Endothelial cell of umbilical vein (primary cell): ENCODE measurements at regions not wholly inside any gene's neighbourhood (a gene's known extent, or its start where the extent isn't known, plus 50 kb on each side); places are given as distances from the start of the nearest gene placed in this dataset.

ENCODE experiments used
- BruUV-seq: library from RNA; stranded (reverse); fragments of 400-500 nt; replicated peaks from 2 replicates; lab custom pipeline; 2021; lab: Mats Ljungman, UMichigan
- CTCF ChIA-PET: fragments of 300-600, 350-600 bp; sonication (Branson Sonifier 250); formaldehyde crosslinking; loops from one replicate; lab custom pipeline; 2021; ENCODE audit warnings: antibody characterized with exemption, inconsistent platforms; lab: Charles Lee
- POLR2A ChIA-PET: fragments of 300-600, 350-600 bp; sonication (Branson Sonifier 250); formaldehyde crosslinking; loops from one replicate; lab custom pipeline; 2021; ENCODE audit warnings: antibody characterized with exemption, inconsistent platforms; lab: Charles Lee
- DNase-seq: peaks from one replicate; pipeline ENCODE4 v3.0.0-alpha.2; 2011; ENCODE audit warnings: low read depth, low spot score
- FAIRE-seq: peaks from 2 replicates; lab custom pipeline; 2011; peaks lifted over from hg19 to GRCh38; lab: Jason Lieb, UNC
- H2AFZ ChIP-seq: 2 replicates; pipeline ENCODE4 v1.6.0; 2012; ENCODE audit warnings: low read depth, low read length, control low read depth, inconsistent platforms
- H3K27ac ChIP-seq: 2 replicates; pipeline ENCODE4 v1.5.1; 2011; ENCODE audit warnings: low read depth, mild to moderate bottlenecking, control low read depth, low read length, moderate library complexity; ENCODE audit not compliant: insufficient read depth
- H3K27me3 ChIP-seq, 2 experiments: 2 replicates each; pipeline versions ENCODE4 v1.6.0 to v1.6.1; 2011; ENCODE audit warnings: low read length in 2 of 2, mixed read lengths in 1 of 2; ENCODE audit not compliant: control insufficient read depth in 2 of 2, insufficient read depth in 2 of 2
- H3K36me3 ChIP-seq, 2 experiments: 2 replicates in 1 of 2; 3 replicates in 1 of 2; pipeline ENCODE4 v1.5.1; 2011; ENCODE audit warnings: low read length in 2 of 2, mild to moderate bottlenecking in 1 of 2, moderate library complexity in 1 of 2; ENCODE audit not compliant: control insufficient read depth in 2 of 2, insufficient read depth in 2 of 2; ENCODE audit errors: extremely low read depth in 1 of 2
- H3K4me1 ChIP-seq: 3 replicates; pipeline ENCODE4 v1.5.1; 2011; ENCODE audit warnings: mild to moderate bottlenecking, low read length; ENCODE audit not compliant: control insufficient read depth, insufficient read depth; ENCODE audit errors: extremely low read depth
- H3K4me2 ChIP-seq: 2 replicates; pipeline ENCODE4 v1.6.1; 2011; ENCODE audit warnings: low read length, control low read depth, mixed read lengths; ENCODE audit not compliant: insufficient read depth
- H3K4me3 ChIP-seq, 3 experiments: fragments of 200-600 bp in 1 of 3; sonication (generic), shearing (Covaris generic) in 1 of 3; replicated peaks in 1 of 3; 2 replicates each; pipeline ENCODE4 v1.5.1; 2011 to 2016; ENCODE audit warnings: control low read depth in 3 of 3, low read length in 3 of 3, mild to moderate bottlenecking in 2 of 3, inconsistent platforms in 1 of 3, low read depth in 1 of 3, moderate library complexity in 1 of 3; ENCODE audit not compliant: insufficient read depth in 1 of 3
- H3K79me2 ChIP-seq: 2 replicates; pipeline ENCODE4 v1.6.0; 2012; ENCODE audit warnings: low read length, inconsistent platforms; ENCODE audit not compliant: control insufficient read depth, insufficient read depth
- H3K9ac ChIP-seq: replicated peaks from 2 replicates; pipeline ENCODE3; 2011; ENCODE audit warnings: low read length, control low read depth; ENCODE audit not compliant: insufficient read depth; ENCODE audit errors: extremely low read depth
- H3K9me1 ChIP-seq: replicated peaks from 3 replicates; pipeline ENCODE4 v1.6.0; 2011; ENCODE audit warnings: mild to moderate bottlenecking, low read length; ENCODE audit not compliant: control insufficient read depth, insufficient read depth; ENCODE audit errors: extremely low read depth
- H3K9me3 ChIP-seq: replicated peaks from 2 replicates; pipeline ENCODE4 v1.5.1; 2012; ENCODE audit warnings: low read length, inconsistent platforms; ENCODE audit not compliant: control insufficient read depth, insufficient read depth
- H4K20me1 ChIP-seq: replicated peaks from 2 replicates; pipeline ENCODE3; 2011; ENCODE audit warnings: mild to moderate bottlenecking, low read length; ENCODE audit not compliant: control insufficient read depth, insufficient read depth; ENCODE audit errors: extremely low read depth
- EZH2 ChIP-seq: IDR thresholded peaks from 2 replicates; pipeline ENCODE4 v1.6.1; 2012; ENCODE audit warnings: borderline replicate concordance, low read depth, mild to moderate bottlenecking, moderate library complexity, low read length, inconsistent platforms; ENCODE audit not compliant: severe bottlenecking
- FOS ChIP-seq: IDR thresholded peaks from 2 replicates; pipeline ENCODE4 v1.6.1; 2011; ENCODE audit warnings: mild to moderate bottlenecking, low read length, moderate library complexity, borderline replicate concordance; ENCODE audit not compliant: insufficient read depth
- GATA2 ChIP-seq: IDR thresholded peaks from 2 replicates; pipeline ENCODE4 v1.7.0; 2011; ENCODE audit warnings: low read depth, mild to moderate bottlenecking, moderate library complexity, mixed read lengths, low read length; ENCODE audit not compliant: insufficient read length, insufficient read depth
- JUN ChIP-seq: IDR thresholded peaks from 2 replicates; pipeline ENCODE4 v1.6.1; 2011; ENCODE audit warnings: borderline replicate concordance, low read depth; ENCODE audit not compliant: insufficient read length, insufficient read depth
- MYC ChIP-seq: IDR thresholded peaks from one replicate; pipeline ENCODE4 v1.6.1; 2011; ENCODE audit warnings: mild to moderate bottlenecking, low read depth, low read length
- POLR2A ChIP-seq: IDR thresholded peaks from 2 replicates; pipeline ENCODE4 v1.6.1; 2012; ENCODE audit warnings: low read depth, mild to moderate bottlenecking, control low read depth, low read length
- POLR2AphosphoS5 ChIP-seq: IDR thresholded peaks from 2 replicates; pipeline ENCODE4 v1.6.1; 2012; ENCODE audit warnings: low read depth, mild to moderate bottlenecking, control low read depth, low read length, moderate library complexity; ENCODE audit not compliant: insufficient read depth
- dilution Hi-C: fragments of 300-500 bp; cut with MboI; formaldehyde crosslinking; loops from one replicate; pipeline ENCODE4 v1.15.0; 2019; ENCODE audit warnings: low sequenced_read_pairs; ENCODE audit not compliant: extremely low pct_ligation_motif_present
- intact Hi-C: fragments of 100-400 bp; cut with micrococcal nuclease; formaldehyde crosslinking; loops from one replicate; pipeline ENCODE4 v1.10.0; 2022
- TF ChIP-seq, protein P1 (sequence below), 2 donors: IDR thresholded peaks; 1 replicate in 1 of 2; 2 replicates in 1 of 2; pipeline ENCODE4 v1.5.1; 2011; ENCODE audit warnings: low read length in 2 of 2, mild to moderate bottlenecking in 2 of 2, moderate library complexity in 2 of 2, control low read depth in 1 of 2, inconsistent platforms in 1 of 2, low read depth in 1 of 2; ENCODE audit not compliant: insufficient read depth in 1 of 2; ENCODE audit errors: extremely low read depth in 1 of 2
- TF ChIP-seq, protein P2 (sequence below): IDR thresholded peaks from 2 replicates; pipeline ENCODE4 v1.6.1; 2011; ENCODE audit not compliant: insufficient read depth, insufficient read length

DNA sequence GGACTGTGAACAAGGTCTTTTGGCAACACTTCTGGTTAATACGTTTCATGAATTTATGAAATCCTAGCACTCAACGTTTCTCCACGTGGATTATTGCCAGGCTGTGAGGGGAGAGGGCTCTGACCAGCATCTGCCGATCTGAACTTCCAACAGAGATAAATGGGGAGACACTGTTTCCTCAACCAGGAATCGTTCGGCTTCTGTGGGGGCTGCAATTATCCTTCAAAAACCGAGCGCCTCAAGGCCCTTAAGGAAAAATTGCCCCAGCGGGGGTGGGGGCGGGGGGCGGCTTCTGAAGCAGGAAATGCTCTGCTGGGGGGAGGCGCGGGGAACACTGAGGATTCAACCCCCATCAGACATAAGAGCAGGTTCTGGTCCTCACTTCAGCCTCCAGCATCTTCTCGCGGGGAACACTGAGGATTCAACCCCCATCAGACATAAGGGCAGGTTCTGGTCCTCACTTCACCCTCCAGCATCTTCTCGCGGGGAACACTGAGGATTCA, 155.6 kb downstream of the BRD1 start:
- no peaks in the 10 kb centered on the region for H3K9me1 ChIP-seq
- no peak overlapping the region for H3K9ac ChIP-seq
- ChIA-PET CTCF (no interaction called here), POLR2A (no interaction called here)
- peaks cover 15 to 20% of the 10 kb centered on the region in 2 experiments for H3K27me3 ChIP-seq
- no peak overlapping the region for H3K4me3 ChIP-seq
- H4K20me1 ChIP-seq: no peaks in the 10 kb centered on the region
- H3K79me2 ChIP-seq: no peaks in the 10 kb centered on the region
- DNase-seq (no peak), FAIRE-seq (no peak)
- no peaks in the 10 kb centered on the region for H3K9me3 ChIP-seq
- no TSS peak for BruUV-seq
- dilution Hi-C loops: no loop called here
- no peaks in the 10 kb centered on the region for H3K36me3 ChIP-seq
- no peak overlapping the region for H3K27ac ChIP-seq
- no peak overlapping the region for H3K4me2 ChIP-seq
- TF ChIP-seq POLR2AphosphoS5 (no peak), EZH2 (no peak), JUN (no peak), FOS (no peak), MYC (no peak), POLR2A (no peak), GATA2 (no peak)
- TF ChIP-seq, protein P1, sequence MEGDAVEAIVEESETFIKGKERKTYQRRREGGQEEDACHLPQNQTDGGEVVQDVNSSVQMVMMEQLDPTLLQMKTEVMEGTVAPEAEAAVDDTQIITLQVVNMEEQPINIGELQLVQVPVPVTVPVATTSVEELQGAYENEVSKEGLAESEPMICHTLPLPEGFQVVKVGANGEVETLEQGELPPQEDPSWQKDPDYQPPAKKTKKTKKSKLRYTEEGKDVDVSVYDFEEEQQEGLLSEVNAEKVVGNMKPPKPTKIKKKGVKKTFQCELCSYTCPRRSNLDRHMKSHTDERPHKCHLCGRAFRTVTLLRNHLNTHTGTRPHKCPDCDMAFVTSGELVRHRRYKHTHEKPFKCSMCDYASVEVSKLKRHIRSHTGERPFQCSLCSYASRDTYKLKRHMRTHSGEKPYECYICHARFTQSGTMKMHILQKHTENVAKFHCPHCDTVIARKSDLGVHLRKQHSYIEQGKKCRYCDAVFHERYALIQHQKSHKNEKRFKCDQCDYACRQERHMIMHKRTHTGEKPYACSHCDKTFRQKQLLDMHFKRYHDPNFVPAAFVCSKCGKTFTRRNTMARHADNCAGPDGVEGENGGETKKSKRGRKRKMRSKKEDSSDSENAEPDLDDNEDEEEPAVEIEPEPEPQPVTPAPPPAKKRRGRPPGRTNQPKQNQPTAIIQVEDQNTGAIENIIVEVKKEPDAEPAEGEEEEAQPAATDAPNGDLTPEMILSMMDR (IDR thresholded peaks at IDR 0.05; ENCODE audit: extremely low read depth in 1 of 2, insufficient read depth in 1 of 2, low read depth in 1 of 2, low read length in 2 of 2): no peak
- TF ChIP-seq, protein P2, sequence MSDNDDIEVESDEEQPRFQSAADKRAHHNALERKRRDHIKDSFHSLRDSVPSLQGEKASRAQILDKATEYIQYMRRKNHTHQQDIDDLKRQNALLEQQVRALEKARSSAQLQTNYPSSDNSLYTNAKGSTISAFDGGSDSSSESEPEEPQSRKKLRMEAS: no peak
- H2AFZ ChIP-seq: no peak overlapping the region
- peaks cover 5% of the 10 kb centered on the region for H3K4me1 ChIP-seq
- intact Hi-C loops: no loop called here
